HL-60 (cell line): ENCODE measurements at regions not wholly inside any gene's neighbourhood (a gene's known extent, or its start where the extent isn't known, plus 50 kb on each side); places are given as distances from the start of the nearest gene placed in this dataset.
"Not testable (repeated sequence)": the region's sequence is repeated elsewhere in the genome, so short reads cannot be mapped to it uniquely, and the experiment has no call there.

Source experiments
- DNase-seq, 2 experiments: peaks; one replicate each; pipeline ENCODE4 v3.0.0-alpha.2; 2010 to 2020; ENCODE audit warnings: low read depth in 1 of 2, low spot score in 1 of 2
- H3K27ac ChIP-seq: fragments of 250-450 bp; sonication (Bioruptor Pico); replicated peaks from 2 replicates; pipeline ENCODE4 v1.5.1; 2020; ENCODE audit warnings: mild to moderate bottlenecking, moderate library complexity
- H3K27me3 ChIP-seq: fragments of 250-450 bp; sonication (Bioruptor Pico); 2 replicates; pipeline ENCODE4 v1.5.1; 2021; ENCODE audit warnings: mild to moderate bottlenecking, moderate library complexity; ENCODE audit not compliant: insufficient read depth, poor library complexity, severe bottlenecking
- H3K4me3 ChIP-seq: replicated peaks from 2 replicates; pipeline ENCODE4 v1.5.1; 2011; ENCODE audit warnings: mild to moderate bottlenecking, control low read depth, low read length; ENCODE audit not compliant: insufficient read depth
- GABPA ChIP-seq: IDR thresholded peaks from 2 replicates; pipeline ENCODE4 v1.6.1; 2012; ENCODE audit warnings: low read depth
- POLR2AphosphoS5 ChIP-seq: IDR thresholded peaks from 2 replicates; pipeline ENCODE4 v1.6.1; 2012; ENCODE audit warnings: low read depth
- SPI1 ChIP-seq: IDR thresholded peaks from 2 replicates; pipeline ENCODE4 v1.6.1; 2012; ENCODE audit warnings: low read depth, mild to moderate bottlenecking, borderline replicate concordance
- TF ChIP-seq, protein P1 (sequence below): IDR thresholded peaks from one replicate; pipeline ENCODE4 v1.5.1; 2011; ENCODE audit warnings: low read length, control low read depth, inconsistent platforms; ENCODE audit not compliant: insufficient read depth
- TF ChIP-seq, protein P2 (sequence below): IDR thresholded peaks from 2 replicates; pipeline ENCODE4 v1.6.1; 2012; ENCODE audit warnings: low read depth; ENCODE audit not compliant: insufficient replicate concordance

DNA sequence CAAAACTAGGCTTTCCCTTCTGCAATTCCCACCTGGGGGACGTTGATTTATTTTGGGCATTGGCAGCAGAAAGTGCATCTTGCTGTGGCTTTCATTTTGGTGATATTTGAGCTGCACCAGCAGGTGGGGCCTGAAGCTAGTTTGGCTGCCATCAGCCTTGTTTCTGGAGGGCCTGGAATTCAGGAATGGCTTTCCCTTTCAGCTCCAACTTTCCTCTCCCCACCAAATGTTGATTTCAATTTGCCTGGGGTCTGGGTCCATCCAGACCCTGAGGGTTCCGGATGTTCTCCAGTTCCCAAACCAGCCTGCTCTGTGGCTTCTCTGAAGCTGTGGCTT is 640.4 kb downstream of the TYW1 start:
- TF ChIP-seq, protein P1, sequence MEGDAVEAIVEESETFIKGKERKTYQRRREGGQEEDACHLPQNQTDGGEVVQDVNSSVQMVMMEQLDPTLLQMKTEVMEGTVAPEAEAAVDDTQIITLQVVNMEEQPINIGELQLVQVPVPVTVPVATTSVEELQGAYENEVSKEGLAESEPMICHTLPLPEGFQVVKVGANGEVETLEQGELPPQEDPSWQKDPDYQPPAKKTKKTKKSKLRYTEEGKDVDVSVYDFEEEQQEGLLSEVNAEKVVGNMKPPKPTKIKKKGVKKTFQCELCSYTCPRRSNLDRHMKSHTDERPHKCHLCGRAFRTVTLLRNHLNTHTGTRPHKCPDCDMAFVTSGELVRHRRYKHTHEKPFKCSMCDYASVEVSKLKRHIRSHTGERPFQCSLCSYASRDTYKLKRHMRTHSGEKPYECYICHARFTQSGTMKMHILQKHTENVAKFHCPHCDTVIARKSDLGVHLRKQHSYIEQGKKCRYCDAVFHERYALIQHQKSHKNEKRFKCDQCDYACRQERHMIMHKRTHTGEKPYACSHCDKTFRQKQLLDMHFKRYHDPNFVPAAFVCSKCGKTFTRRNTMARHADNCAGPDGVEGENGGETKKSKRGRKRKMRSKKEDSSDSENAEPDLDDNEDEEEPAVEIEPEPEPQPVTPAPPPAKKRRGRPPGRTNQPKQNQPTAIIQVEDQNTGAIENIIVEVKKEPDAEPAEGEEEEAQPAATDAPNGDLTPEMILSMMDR: no peak
- no peak for TF ChIP-seq POLR2AphosphoS5
- Histone ChIP-seq H3K27me3 (no peaks in the 10 kb centered on the region), H3K27ac (no peak overlapping the region), H3K4me3 (no peak overlapping the region)
- no peak for DNase-seq

DNA sequence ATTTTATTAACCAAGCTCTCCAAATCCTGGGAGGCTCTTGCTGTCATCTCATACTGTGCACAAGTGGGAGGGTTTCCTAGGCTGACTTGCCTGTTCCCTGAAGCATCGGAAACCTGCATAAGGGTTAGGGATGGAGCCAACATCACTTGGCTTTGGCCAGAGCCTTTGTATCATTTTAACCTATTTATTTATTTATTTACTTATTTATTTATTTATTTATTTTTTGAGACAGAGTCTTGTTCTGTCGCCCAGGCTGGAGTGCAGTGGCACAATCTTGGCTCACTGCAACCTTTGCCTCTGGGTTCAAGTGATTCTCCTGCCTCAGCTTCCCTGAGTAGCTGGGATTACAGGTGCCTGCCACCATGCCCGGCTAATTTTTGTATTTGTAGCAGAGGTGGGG is 645.9 kb downstream of the TYW1 start:
- H3K4me3 ChIP-seq, H3K27ac ChIP-seq, H3K27me3 ChIP-seq, DNase-seq: not testable (repeated sequence)

DNA sequence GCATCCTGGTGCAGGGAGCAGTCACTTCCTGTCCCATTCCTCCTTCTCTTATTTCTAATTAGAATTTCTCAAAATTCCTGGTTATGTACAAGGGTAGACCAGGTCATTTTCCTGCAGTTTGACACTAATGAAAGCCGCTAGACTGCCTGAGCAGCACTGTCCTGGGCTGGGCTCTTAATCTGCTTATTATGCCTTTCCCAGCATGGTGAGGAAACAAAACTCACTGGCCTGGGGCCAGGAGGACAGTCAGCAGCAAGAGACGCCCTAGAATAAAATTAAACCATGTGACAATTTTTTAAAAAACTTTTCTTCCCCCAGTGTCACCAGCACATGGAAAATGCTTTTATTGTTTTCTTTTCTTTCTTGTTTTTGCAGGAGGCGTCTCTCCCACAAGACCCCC is 647.5 kb downstream of the TYW1 start:
- Histone ChIP-seq H3K4me3 (no peak overlapping the region), H3K27me3 (no peaks in the 10 kb centered on the region), H3K27ac (no peak overlapping the region)
- TF ChIP-seq POLR2AphosphoS5: no peak
- no peak for DNase-seq

DNA sequence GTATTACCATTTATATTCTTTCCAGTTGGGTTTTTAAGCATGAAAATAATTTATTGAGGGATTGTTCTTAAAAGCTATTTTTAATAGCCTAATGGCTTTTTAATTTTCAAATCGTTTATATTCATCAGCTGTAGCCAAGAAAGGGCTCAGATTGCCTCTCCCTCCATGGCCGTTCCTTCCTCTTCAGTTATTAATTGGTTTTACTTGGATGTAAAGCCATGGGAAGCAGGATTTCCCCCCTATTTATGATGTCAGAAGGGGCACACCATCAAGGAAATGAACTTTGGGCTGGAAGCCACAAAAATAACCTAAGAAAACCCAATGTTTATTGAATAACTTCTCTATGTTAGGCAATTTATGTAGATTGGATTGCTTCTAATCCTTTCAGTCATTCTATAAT is 656.3 kb downstream of the TYW1 start:
- Histone ChIP-seq H3K4me3 (no peak overlapping the region), H3K27ac (no peak overlapping the region), H3K27me3 (no peaks in the 10 kb centered on the region)
- DNase-seq: no peak
- TF ChIP-seq SPI1 (no peak), GABPA (no peak), POLR2AphosphoS5 (no peak)
- TF ChIP-seq, protein P1: no peak
- TF ChIP-seq, protein P2, sequence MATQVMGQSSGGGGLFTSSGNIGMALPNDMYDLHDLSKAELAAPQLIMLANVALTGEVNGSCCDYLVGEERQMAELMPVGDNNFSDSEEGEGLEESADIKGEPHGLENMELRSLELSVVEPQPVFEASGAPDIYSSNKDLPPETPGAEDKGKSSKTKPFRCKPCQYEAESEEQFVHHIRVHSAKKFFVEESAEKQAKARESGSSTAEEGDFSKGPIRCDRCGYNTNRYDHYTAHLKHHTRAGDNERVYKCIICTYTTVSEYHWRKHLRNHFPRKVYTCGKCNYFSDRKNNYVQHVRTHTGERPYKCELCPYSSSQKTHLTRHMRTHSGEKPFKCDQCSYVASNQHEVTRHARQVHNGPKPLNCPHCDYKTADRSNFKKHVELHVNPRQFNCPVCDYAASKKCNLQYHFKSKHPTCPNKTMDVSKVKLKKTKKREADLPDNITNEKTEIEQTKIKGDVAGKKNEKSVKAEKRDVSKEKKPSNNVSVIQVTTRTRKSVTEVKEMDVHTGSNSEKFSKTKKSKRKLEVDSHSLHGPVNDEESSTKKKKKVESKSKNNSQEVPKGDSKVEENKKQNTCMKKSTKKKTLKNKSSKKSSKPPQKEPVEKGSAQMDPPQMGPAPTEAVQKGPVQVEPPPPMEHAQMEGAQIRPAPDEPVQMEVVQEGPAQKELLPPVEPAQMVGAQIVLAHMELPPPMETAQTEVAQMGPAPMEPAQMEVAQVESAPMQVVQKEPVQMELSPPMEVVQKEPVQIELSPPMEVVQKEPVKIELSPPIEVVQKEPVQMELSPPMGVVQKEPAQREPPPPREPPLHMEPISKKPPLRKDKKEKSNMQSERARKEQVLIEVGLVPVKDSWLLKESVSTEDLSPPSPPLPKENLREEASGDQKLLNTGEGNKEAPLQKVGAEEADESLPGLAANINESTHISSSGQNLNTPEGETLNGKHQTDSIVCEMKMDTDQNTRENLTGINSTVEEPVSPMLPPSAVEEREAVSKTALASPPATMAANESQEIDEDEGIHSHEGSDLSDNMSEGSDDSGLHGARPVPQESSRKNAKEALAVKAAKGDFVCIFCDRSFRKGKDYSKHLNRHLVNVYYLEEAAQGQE: no peak

DNA sequence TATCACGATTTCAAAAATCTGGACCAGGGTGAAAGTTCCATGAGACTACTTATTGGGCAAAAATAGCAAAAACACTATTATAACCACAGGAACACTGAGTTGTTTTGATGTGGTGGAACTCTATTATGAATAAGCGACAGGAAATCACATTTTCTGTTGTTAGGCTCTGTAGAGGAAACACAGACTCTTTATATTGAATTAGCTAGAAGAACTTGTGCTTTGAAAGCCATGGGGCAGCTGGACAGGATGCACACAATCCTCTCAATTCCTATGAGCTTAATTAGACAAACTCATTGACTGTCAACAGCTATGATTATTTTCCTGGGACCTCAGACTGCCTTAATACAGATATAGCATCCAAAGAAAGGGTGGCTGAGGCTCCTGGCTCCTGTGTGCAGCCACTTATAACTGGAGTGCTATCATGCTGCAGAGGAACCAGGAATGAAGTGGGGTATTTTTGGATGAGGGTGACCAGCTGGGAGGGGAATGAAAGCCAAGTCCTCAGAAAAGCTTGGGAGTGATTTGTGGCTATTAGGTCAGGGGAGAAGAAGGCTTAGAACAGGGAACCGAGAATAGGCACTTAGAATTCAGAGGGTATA is 657.3 kb downstream of the TYW1 start:
- Histone ChIP-seq H3K27me3 (no peaks in the 10 kb centered on the region), H3K4me3 (no peak overlapping the region), H3K27ac (no peak overlapping the region)
- DNase-seq: no peak
- TF ChIP-seq, protein P2: no peak
- TF ChIP-seq, protein P1: no peak
- TF ChIP-seq POLR2AphosphoS5: no peak
- TF ChIP-seq SPI1: no peak
